Ishikawa (cell line): ENCODE measurements at regions not wholly inside any gene's neighbourhood (a gene's known extent, or its start where the extent isn't known, plus 50 kb on each side); places are given as distances from the start of the nearest gene placed in this dataset.

Source experiments
- CREB1 ChIP-seq: IDR thresholded peaks from 2 replicates; pipeline ENCODE4 v1.6.1; 2012; ENCODE audit warnings: low read depth
- EGR1 ChIP-seq: IDR thresholded peaks from 2 replicates; pipeline ENCODE4 v1.6.1; 2012
- EP300 ChIP-seq: IDR thresholded peaks from 2 replicates; pipeline ENCODE4 v1.6.1; 2012; ENCODE audit warnings: borderline replicate concordance
- MAX ChIP-seq: IDR thresholded peaks from 2 replicates; pipeline ENCODE4 v1.6.1; 2012
- NFIC ChIP-seq: IDR thresholded peaks from 2 replicates; pipeline ENCODE4 v1.6.1; 2012
- RAD21 ChIP-seq: IDR thresholded peaks from 2 replicates; pipeline ENCODE4 v1.6.1; 2012; ENCODE audit warnings: low read depth
- REST ChIP-seq: IDR thresholded peaks from 2 replicates; pipeline ENCODE4 v1.6.1; 2012; ENCODE audit warnings: low read depth, mild to moderate bottlenecking
- TAF1 ChIP-seq: IDR thresholded peaks from 2 replicates; pipeline ENCODE4 v1.6.1; 2012; ENCODE audit warnings: low read depth, mild to moderate bottlenecking
- TCF12 ChIP-seq: IDR thresholded peaks from 2 replicates; pipeline ENCODE4 v1.6.1; 2012; ENCODE audit warnings: low read depth
- TEAD4 ChIP-seq: IDR thresholded peaks from 2 replicates; pipeline ENCODE4 v1.6.1; 2012
- YY1 ChIP-seq: IDR thresholded peaks from 2 replicates; pipeline ENCODE4 v1.6.1; 2012; ENCODE audit warnings: low read depth
- TF ChIP-seq, protein P1 (sequence below): IDR thresholded peaks from 2 replicates; pipeline ENCODE4 v1.6.1; 2012

GRCh38 chr11:24321229-24321628 lies 175.6 kb upstream of the LUZP2 start:
- TF ChIP-seq MAX: no peak
- TF ChIP-seq RAD21: no peak
- no peak for TF ChIP-seq EP300
- no peak for TF ChIP-seq TCF12
- TF ChIP-seq YY1: no peak
- TF ChIP-seq, protein P1, sequence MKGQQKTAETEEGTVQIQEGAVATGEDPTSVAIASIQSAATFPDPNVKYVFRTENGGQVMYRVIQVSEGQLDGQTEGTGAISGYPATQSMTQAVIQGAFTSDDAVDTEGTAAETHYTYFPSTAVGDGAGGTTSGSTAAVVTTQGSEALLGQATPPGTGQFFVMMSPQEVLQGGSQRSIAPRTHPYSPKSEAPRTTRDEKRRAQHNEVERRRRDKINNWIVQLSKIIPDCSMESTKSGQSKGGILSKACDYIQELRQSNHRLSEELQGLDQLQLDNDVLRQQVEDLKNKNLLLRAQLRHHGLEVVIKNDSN: no peak
- no peak for TF ChIP-seq REST
- TF ChIP-seq TEAD4: no peak
- no peak for TF ChIP-seq EGR1
- TF ChIP-seq NFIC: no peak
- TF ChIP-seq TAF1: no peak
- no peak for TF ChIP-seq CREB1
